ENCODE measurements at regions not wholly inside any gene's neighbourhood (a gene's known extent, or its start where the extent isn't known, plus 50 kb on each side); places are given as distances from the start of the nearest gene placed in this dataset.
"Not testable (repeated sequence)": the region's sequence is repeated elsewhere in the genome, so short reads cannot be mapped to it uniquely, and the experiment has no call there.

GRCh38 chr4:22631167-22631566, 61.6 kb upstream of the GBA3 start:
- H3K9me3 ChIP-seq; H3F3A ChIP-seq (replicated peaks; ENCODE audit: insufficient read depth); H3K4me2 ChIP-seq; H3K4me3 ChIP-seq (ENCODE audit: low read depth in 2 of 2, low read length in 1 of 2); DNase-seq; H2AFZ ChIP-seq (ENCODE audit: low read depth); H3K27me3 ChIP-seq (ENCODE audit: insufficient read depth); H3K9ac ChIP-seq; H3K4me1 ChIP-seq (ENCODE audit: control insufficient read depth in 1 of 2, insufficient read depth in 2 of 2, low read depth in 1 of 2, low read length in 1 of 2); POLR2A ChIA-PET; H4K20me1 ChIP-seq (ENCODE audit: insufficient read depth); CTCF ChIA-PET; H3K27ac ChIP-seq (ENCODE audit: low read depth in 2 of 2, low read length in 1 of 2); H3K9me2 ChIP-seq; H3K36me3 ChIP-seq (replicated peaks in 1 of 2; ENCODE audit: control insufficient read depth in 1 of 2, insufficient read depth in 2 of 2, low read length in 1 of 2); H3K79me2 ChIP-seq (ENCODE audit: insufficient read depth): not testable (repeated sequence)
- 67% methylated on average over 5 of the region's 5 CpGs for WGBS (ENCODE audit: low lambda C conversion rate)

- ChIA-PET POLR2A (no interaction called here), CTCF (no interaction called here)
- Histone ChIP-seq H3K27ac (ENCODE audit: low read depth in 2 of 2, low read length in 1 of 2) (no peak overlapping the region), H3K9ac (no peak overlapping the region), H3F3A (replicated peaks; ENCODE audit: insufficient read depth) (no peaks in the 10 kb centered on the region), H4K20me1 (ENCODE audit: insufficient read depth) (no peaks in the 10 kb centered on the region), H3K36me3 (replicated peaks in 1 of 2; ENCODE audit: control insufficient read depth in 1 of 2, insufficient read depth in 2 of 2, low read length in 1 of 2) (no peaks in the 10 kb centered on the region), H3K9me2 (no peaks in the 10 kb centered on the region), H3K27me3 (ENCODE audit: insufficient read depth) (no peaks in the 10 kb centered on the region; the same call in 1 of the 2 replicates), H3K4me1 (ENCODE audit: control insufficient read depth in 1 of 2, insufficient read depth in 2 of 2, low read depth in 1 of 2, low read length in 1 of 2) (no peaks in the 10 kb centered on the region), H3K79me2 (ENCODE audit: insufficient read depth) (no peaks in the 10 kb centered on the region), H2AFZ (ENCODE audit: low read depth) (no peak overlapping the region), H3K4me2 (no peak overlapping the region), H3K4me3 (ENCODE audit: low read depth in 2 of 2, low read length in 1 of 2) (no peak overlapping the region), H3K9me3 (no peaks in the 10 kb centered on the region)
- DNase-seq: no peak
- WGBS (ENCODE audit: low lambda C conversion rate): 84% methylated on average over 34 of the region's 69 CpGs
- TF ChIP-seq NRF1 (IDR thresholded peaks at IDR 0.05; ENCODE audit: low read depth, low read length) (no peak), TAF1 (IDR thresholded peaks at IDR 0.05; ENCODE audit: borderline replicate concordance, low read depth, low read length) (no peak), TEAD4 (IDR thresholded peaks at IDR 0.05; ENCODE audit: borderline replicate concordance, insufficient read depth) (no peak), EP300 (IDR thresholded peaks at IDR 0.05; ENCODE audit: borderline replicate concordance in 1 of 2, low read depth in 1 of 2, low read length in 1 of 2) (no peak), EZH2phosphoT487 (IDR thresholded peaks at IDR 0.05; ENCODE audit: borderline replicate concordance, low read depth) (no peak), SMC3 (IDR thresholded peaks at IDR 0.05; ENCODE audit: low read depth, low read length) (no peak), CTCF (IDR thresholded peaks at IDR 0.05) (no peak), NFIC (IDR thresholded peaks at IDR 0.05; ENCODE audit: borderline replicate concordance) (no peak), MEF2A (IDR thresholded peaks at IDR 0.05; ENCODE audit: borderline replicate concordance, low read depth) (no peak), RAD21 (IDR thresholded peaks at IDR 0.05; ENCODE audit: low read length) (no peak), FOXM1 (IDR thresholded peaks at IDR 0.05; ENCODE audit: low read depth) (no peak), GABPA (IDR thresholded peaks at IDR 0.05; ENCODE audit: low read depth) (no peak), FOXJ3 (CRISPR knock-in tag; IDR thresholded peaks at IDR 0.05) (no peak), TCF12 (IDR thresholded peaks at IDR 0.05) (no peak), PBX3 (IDR thresholded peaks at IDR 0.05) (no peak)
- TF ChIP-seq, protein P1, sequence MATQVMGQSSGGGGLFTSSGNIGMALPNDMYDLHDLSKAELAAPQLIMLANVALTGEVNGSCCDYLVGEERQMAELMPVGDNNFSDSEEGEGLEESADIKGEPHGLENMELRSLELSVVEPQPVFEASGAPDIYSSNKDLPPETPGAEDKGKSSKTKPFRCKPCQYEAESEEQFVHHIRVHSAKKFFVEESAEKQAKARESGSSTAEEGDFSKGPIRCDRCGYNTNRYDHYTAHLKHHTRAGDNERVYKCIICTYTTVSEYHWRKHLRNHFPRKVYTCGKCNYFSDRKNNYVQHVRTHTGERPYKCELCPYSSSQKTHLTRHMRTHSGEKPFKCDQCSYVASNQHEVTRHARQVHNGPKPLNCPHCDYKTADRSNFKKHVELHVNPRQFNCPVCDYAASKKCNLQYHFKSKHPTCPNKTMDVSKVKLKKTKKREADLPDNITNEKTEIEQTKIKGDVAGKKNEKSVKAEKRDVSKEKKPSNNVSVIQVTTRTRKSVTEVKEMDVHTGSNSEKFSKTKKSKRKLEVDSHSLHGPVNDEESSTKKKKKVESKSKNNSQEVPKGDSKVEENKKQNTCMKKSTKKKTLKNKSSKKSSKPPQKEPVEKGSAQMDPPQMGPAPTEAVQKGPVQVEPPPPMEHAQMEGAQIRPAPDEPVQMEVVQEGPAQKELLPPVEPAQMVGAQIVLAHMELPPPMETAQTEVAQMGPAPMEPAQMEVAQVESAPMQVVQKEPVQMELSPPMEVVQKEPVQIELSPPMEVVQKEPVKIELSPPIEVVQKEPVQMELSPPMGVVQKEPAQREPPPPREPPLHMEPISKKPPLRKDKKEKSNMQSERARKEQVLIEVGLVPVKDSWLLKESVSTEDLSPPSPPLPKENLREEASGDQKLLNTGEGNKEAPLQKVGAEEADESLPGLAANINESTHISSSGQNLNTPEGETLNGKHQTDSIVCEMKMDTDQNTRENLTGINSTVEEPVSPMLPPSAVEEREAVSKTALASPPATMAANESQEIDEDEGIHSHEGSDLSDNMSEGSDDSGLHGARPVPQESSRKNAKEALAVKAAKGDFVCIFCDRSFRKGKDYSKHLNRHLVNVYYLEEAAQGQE (IDR thresholded peaks at IDR 0.05; ENCODE audit: low read depth, low read length): no peak
- TF ChIP-seq, protein P2, sequence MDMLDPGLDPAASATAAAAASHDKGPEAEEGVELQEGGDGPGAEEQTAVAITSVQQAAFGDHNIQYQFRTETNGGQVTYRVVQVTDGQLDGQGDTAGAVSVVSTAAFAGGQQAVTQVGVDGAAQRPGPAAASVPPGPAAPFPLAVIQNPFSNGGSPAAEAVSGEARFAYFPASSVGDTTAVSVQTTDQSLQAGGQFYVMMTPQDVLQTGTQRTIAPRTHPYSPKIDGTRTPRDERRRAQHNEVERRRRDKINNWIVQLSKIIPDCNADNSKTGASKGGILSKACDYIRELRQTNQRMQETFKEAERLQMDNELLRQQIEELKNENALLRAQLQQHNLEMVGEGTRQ (IDR thresholded peaks at IDR 0.05; ENCODE audit: borderline replicate concordance, low read depth, low read length): no peak
- TF ChIP-seq, protein P3, sequence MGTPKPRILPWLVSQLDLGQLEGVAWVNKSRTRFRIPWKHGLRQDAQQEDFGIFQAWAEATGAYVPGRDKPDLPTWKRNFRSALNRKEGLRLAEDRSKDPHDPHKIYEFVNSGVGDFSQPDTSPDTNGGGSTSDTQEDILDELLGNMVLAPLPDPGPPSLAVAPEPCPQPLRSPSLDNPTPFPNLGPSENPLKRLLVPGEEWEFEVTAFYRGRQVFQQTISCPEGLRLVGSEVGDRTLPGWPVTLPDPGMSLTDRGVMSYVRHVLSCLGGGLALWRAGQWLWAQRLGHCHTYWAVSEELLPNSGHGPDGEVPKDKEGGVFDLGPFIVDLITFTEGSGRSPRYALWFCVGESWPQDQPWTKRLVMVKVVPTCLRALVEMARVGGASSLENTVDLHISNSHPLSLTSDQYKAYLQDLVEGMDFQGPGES (IDR thresholded peaks at IDR 0.05; ENCODE audit: low read depth, low read length): no peak
- TF ChIP-seq, protein P4, sequence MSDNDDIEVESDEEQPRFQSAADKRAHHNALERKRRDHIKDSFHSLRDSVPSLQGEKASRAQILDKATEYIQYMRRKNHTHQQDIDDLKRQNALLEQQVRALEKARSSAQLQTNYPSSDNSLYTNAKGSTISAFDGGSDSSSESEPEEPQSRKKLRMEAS (IDR thresholded peaks at IDR 0.05; ENCODE audit: low read depth): no peak
These were observed 58.1 kb upstream of the GBA3 start for GRCh38 chr4:22634541-22635181.
